Inflammatory macrophage treated with lipopolysaccharide for 1 hour (primary cell): ENCODE measurements at regions not wholly inside any gene's neighbourhood (a gene's known extent, or its start where the extent isn't known, plus 50 kb on each side); places are given as distances from the start of the nearest gene placed in this dataset.

Experiments
- DNase-seq, 2 donors: peaks; one replicate each; pipeline ENCODE4 v3.0.0-alpha.2; 2020 to 2022

GRCh38 chr18:54100920-54101470 is 123.5 kb downstream of the MBD2 start:
- no peak for DNase-seq

- DNase-seq: no peak
Measured at GRCh38 chr18:54100466-54100865, 124.0 kb downstream of the MBD2 start.

DNA sequence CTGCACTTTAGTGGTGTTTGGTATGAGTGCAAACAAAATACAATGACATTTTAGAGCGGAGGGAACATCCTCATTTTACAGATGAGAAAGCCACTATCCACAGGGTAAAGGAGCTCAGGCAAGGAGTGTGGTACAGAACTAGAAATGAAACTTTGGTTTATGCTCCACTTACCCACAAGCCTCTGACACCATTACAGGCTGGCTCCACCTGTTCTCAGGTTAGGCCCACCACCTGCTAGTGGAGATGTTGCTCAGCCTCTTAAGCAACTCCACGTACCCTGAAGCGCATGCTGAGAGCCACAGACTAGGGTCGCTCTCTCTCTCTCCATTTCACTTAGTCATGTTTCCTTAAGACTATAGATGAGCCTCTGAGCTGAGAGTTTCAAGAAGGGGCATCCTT is 130.0 kb downstream of the MBD2 start:
- DNase-seq: no peak

DNA sequence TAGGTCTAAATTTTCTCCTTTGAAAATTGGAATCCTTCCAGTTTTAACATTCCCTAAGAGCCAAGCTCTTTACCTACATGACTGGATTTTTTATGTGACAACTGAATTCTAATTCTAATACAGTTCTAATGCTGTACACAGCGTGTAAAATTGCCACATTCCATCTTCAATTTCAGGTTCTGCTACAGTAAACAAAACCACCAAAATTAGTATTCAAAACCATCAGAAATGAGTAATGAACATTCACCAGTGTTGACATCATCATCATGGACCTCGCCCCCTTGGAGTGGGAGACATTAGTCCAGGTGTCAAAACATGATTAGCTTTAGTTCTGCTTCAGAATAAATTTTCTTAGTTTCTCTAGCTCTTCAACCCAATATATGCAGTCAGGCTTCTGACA is 133.6 kb downstream of the MBD2 start:
- DNase-seq: no peak

DNA sequence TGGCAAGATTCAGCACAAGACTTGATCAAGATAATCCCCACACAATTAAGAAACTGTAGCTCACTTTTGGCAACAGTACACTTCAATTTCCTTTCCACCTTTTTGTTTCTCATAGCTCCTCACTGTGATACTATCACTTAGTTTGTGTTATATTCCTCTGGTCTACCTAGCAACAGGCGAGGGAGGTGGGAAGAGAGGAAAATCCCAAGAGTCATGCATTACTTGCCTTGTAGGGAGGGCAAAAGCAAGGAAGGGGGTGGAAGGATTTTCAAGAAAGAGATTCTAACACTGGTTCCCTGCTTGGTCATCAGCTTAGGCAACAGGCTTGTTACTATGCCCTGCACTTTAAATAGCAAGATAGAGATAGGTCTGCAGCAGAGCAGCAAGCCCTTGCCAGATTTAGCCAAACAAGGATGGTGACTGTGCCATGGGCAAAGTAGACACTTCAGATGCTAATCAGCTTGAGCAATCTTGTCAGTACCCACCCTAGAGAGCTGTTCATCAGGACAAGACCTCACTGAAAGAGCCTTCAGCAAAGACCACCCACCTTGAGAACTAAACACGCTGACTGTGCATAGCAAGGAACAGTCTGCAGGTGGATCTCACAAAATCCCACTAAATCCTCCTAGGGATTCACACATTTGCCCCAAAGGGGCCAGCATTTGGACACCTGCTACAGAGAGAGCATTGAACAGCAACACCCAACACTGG is 134.6 kb downstream of the MBD2 start:
- DNase-seq: no peak

GRCh38 chr18:54086863-54087262 is 137.6 kb downstream of the MBD2 start:
- DNase-seq: no peak

GRCh38 chr18:54086046-54086802 is 138.2 kb downstream of the MBD2 start:
- DNase-seq: no peak

DNA sequence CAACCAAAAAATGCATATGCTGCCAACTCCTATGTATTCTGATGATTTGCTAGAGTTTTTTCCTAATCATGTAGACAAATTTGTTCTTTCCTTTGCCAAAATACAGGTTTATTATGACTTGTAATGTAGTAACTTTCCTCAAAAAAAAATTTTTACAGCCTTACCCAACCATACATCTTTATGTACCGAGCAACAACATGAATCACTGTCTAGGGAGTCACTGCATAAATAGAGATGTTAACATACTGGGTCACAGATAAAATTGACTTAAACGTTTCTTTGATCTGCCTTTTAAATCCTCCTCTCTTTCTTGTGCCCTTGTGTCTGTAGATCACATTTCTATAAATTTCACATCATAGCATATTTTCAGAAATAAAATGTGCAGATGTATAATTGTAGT is 143.6 kb downstream of the MBD2 start:
- no peak for DNase-seq

DNA sequence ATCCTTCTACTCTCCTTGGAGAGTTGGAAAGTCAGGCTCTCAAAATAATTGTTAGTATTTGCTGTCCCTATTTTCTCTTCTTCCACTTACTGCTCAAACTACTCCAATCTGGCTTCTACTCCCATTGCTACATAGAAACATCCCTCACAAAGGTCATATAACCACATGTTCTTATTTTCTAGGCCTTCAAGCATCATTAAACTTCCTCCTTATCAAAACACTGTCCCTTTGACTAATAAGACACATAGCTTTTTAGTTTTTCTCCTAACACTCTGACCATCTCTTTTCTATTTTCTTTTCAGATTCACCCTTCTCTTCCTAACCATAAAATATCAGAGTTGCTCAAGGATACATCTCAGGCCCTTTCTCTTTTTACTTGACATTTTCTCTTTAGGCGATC is 148.3 kb downstream of the MBD2 start:
- no peak for DNase-seq

DNA sequence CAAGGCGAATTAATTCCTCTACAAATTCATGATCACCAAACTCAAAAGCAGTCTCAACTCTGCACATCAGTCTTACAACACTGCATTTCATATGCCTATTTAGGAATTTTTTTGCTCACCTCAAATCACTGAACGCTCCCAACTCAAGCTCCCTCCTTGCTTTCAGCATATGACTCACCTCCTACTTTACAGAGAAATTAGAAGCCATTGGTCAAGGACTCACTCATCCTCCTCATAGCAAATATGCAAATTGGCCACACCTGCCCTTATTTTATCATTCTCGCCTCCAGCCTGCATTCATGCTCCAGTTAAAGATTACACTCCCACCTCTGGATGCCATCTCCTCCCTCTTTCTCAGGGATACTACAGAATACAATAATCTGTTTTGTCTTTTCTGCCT is 148.8 kb downstream of the MBD2 start:
- DNase-seq: no peak

DNA sequence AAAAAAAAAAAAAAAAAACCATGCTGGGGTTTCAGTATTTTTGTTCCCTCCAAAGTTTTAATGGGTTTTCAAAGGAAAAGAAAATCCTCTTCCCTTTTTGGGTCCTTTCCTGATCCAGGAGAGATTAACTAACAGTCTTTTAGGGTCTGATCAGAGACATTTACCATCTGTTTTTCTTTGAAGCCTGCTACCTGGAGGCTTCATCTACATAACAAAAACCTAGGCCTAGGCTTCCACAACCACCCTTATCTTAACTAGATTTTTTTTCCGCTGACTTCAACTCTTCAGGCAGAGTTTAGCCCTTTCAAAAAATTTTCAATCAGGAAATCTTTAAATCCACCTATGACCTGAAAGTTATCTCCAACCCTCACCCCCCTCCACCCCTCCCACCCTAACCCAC is 154.7 kb downstream of the MBD2 start:
- no peak for DNase-seq

- DNase-seq: no peak
Measured at GRCh38 chr18:54060343-54061005, 164.0 kb downstream of the MBD2 start.

DNA sequence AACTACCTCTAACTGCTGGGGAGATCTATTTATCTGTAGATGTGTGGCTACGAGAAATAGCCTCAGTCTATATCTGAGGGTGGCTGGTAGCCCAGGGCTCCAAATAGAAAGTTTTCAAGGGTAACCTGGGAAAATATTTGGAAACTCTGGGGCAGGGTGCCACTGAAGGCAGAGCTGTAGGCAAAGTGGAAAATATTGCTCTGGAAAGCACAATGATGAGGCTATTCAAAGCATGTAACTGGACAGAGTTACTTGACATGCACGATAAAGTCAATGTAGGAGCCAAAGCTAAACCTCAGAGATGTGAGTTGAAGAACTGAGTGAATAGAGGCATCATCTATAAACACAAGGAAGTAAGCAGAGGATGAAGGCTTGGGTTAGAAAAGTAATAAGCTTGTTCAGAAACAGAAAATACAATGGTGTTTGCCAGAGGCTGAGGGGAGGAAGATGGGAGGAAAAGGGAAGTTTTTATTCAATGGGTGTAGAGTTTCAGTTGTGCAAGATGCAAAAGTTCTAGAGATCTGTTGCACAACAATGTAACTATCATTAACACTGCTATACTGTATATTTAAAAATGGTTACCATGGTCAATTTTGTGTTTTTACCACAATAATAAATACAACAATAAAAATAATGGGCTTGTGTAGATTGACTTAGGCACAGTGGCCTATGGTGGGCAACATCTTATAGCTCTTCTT is 171.6 kb downstream of the MBD2 start:
- peak in 1 of 2 donors; percentile 9 for DNase-seq

DNA sequence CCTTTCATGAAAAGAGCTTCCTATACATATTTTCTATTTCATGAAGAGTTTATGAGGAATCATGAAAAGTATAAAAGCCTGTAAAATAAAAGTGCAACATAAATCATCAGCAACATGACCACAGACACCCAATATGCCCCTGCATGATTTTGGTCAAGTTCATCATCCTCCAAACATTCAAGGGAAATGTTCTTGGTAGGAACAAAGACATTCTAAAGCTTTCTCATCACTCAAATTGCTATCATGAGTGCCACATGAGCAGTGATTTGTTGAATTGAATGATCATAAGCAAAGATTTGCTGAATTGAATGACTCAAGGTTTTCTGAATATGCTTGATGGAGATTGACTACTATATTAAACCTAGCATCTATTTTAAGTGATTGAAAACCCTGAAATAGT is 172.2 kb downstream of the MBD2 start:
- DNase-seq: no peak

GRCh38 chr18:54043484-54044251 is 180.8 kb downstream of the MBD2 start:
- DNase-seq: no peak

DNA sequence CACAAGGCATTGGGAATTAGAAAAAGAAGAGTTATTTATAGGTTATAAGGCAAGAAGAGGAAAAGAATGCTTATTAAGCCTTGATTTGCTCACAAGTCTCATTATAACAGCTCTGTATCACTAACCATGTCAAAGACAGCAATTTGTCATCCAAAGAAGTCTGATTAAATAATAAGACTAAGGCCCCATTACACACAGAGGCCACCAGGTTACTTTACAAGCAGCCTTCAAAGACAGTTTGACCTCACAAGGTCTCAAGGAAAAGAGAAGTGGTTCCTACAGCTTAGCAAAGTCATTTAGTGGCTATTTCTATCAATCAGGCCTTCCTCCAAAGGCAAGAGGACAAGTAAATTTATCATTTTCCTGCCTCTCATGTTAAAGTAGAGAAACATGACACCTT is 188.5 kb downstream of the MBD2 start:
- no peak for DNase-seq

DNA sequence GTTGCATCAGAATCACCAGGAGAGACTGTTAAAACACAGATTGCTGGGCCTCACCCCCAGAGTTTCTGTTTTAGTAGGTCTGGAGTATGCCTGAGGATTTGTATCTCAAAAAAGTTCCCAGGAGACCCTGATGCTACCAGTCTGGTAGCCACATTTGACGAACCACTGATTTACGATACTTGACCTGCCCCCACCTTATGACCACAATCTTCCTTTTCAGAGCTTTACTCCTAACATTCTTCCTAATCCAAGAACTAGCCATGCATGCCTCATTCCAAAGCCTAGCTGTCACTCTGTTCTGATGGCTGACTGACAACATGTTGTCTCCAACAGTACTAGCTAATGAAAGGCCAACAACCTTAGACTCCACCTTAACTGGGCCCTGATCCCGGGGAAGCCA is 191.4 kb downstream of the MBD2 start:
- no peak for DNase-seq

GRCh38 chr18:54032412-54032811 is 192.1 kb downstream of the MBD2 start:
- DNase-seq: no peak

GRCh38 chr18:54031243-54031642 is 193.2 kb downstream of the MBD2 start:
- no peak for DNase-seq

GRCh38 chr18:54030434-54030833 is 194.0 kb downstream of the MBD2 start:
- DNase-seq: no peak

- DNase-seq: no peak
Measured at GRCh38 chr18:54023471-54023870, 201.0 kb downstream of the MBD2 start.

DNA sequence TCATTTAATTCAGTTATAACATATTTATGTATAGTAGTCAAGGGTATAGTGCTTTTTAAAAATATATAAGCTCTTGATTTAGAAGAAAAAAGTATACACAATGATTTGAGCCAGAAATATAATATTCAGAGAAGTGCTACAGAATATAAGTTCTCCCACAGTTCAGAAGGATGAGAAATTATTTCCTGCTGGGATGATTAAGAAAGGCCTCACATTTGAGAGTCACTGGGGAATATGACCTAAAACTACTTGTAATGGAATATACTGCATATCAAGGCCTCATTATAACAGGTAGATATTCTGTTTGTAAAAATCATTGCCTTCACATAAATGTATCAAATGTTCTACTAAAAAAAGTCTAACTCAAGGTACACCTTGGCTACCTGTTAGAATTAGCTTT is 203.5 kb downstream of the MBD2 start:
- DNase-seq: no peak
